Loucy (cell line): ENCODE measurements at regions not wholly inside any gene's neighbourhood (a gene's known extent, or its start where the extent isn't known, plus 50 kb on each side); places are given as distances from the start of the nearest gene placed in this dataset.

Experiments
- EZH2phosphoT487 ChIP-seq: fragments of 200-600 bp; IDR thresholded peaks from 2 replicates; pipeline ENCODE4 v1.6.1; 2018; ENCODE audit warnings: antibody characterized with exemption, mild to moderate bottlenecking, moderate library complexity, borderline replicate concordance
- TF ChIP-seq, protein P1 (sequence below): fragments of 200-600 bp; sonication (generic); conservative IDR thresholded peaks from 2 replicates; pipeline ENCODE4 v1.5.1; 2014; ENCODE audit warnings: mild to moderate bottlenecking, antibody characterized with exemption, low read length

DNA sequence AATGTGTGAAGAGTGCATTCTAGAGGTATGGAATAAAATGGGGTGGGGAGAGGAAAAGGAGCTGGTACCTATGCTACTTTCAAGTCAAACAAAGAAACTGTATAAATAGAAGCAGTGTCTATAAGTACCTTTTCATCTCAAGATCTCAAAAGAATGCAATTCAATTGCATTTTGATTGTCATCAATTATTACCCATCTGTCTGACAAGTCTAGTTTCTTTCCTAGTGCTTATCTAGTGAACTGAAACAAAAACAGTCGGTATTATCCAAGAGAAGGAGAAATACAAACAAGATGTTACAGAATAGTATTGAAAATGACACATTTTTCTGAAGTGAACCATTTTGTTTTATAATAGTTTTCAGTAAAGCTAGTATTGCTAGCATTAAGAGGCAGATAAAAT, 754.5 kb upstream of the LRRN3 start:
- TF ChIP-seq, protein P1, sequence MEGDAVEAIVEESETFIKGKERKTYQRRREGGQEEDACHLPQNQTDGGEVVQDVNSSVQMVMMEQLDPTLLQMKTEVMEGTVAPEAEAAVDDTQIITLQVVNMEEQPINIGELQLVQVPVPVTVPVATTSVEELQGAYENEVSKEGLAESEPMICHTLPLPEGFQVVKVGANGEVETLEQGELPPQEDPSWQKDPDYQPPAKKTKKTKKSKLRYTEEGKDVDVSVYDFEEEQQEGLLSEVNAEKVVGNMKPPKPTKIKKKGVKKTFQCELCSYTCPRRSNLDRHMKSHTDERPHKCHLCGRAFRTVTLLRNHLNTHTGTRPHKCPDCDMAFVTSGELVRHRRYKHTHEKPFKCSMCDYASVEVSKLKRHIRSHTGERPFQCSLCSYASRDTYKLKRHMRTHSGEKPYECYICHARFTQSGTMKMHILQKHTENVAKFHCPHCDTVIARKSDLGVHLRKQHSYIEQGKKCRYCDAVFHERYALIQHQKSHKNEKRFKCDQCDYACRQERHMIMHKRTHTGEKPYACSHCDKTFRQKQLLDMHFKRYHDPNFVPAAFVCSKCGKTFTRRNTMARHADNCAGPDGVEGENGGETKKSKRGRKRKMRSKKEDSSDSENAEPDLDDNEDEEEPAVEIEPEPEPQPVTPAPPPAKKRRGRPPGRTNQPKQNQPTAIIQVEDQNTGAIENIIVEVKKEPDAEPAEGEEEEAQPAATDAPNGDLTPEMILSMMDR = no peak
- TF ChIP-seq EZH2phosphoT487 = no peak
